ENCODE measurements at regions not wholly inside any gene's neighbourhood (a gene's known extent, or its start where the extent isn't known, plus 50 kb on each side); places are given as distances from the start of the nearest gene placed in this dataset.
A peak's percentile ranks its signal among the peaks of the same experiment; 100 is the strongest.

GRCh38 chr18:10230072-10230471 lies 224.4 kb upstream of the APCDD1 start:
- peak in 1 of 5 donors; percentile 25 for DNase-seq

- DNase-seq, result no peak
Measured at GRCh38 chr18:10231220-10231619, 223.2 kb upstream of the APCDD1 start.

- no peak for DNase-seq
Measured at GRCh38 chr18:10232062-10232461, 222.4 kb upstream of the APCDD1 start.

- no peak for DNase-seq
Measured at GRCh38 chr18:10233082-10233875, 221.2 kb upstream of the APCDD1 start.

- DNase-seq, result no peak
Measured at GRCh38 chr18:10234281-10234680, 220.2 kb upstream of the APCDD1 start.

GRCh38 chr18:10234912-10235660 lies 219.3 kb upstream of the APCDD1 start:
- no peak for DNase-seq

GRCh38 chr18:10235661-10235952 lies 218.8 kb upstream of the APCDD1 start:
- DNase-seq, result no peak

GRCh38 chr18:10239103-10239502 lies 215.3 kb upstream of the APCDD1 start:
- DNase-seq, result no peak

GRCh38 chr18:10239991-10240634 lies 214.3 kb upstream of the APCDD1 start:
- DNase-seq, result no peak

- no peak for DNase-seq
Measured at GRCh38 chr18:10240973-10241372, 213.5 kb upstream of the APCDD1 start.

GRCh38 chr18:10241579-10241978 lies 212.9 kb upstream of the APCDD1 start:
- no peak for DNase-seq

GRCh38 chr18:10242936-10243680 lies 211.3 kb upstream of the APCDD1 start:
- no peak for DNase-seq

GRCh38 chr18:10244341-10244740 lies 210.1 kb upstream of the APCDD1 start:
- DNase-seq, result no peak

GRCh38 chr18:10245031-10245845 lies 209.2 kb upstream of the APCDD1 start:
- DNase-seq, result no peak

GRCh38 chr18:10245846-10246175 lies 208.6 kb upstream of the APCDD1 start:
- DNase-seq, result no peak

- DNase-seq, result no peak
Measured at GRCh38 chr18:10247021-10247741, 207.3 kb upstream of the APCDD1 start.

GRCh38 chr18:10247742-10248082 lies 206.7 kb upstream of the APCDD1 start:
- DNase-seq, result no peak

- no peak for DNase-seq
Measured at GRCh38 chr18:10248738-10249137, 205.7 kb upstream of the APCDD1 start.

GRCh38 chr18:10249270-10249669 lies 205.2 kb upstream of the APCDD1 start:
- DNase-seq, result no peak

- no peak for DNase-seq
Measured at GRCh38 chr18:10249801-10250200, 204.6 kb upstream of the APCDD1 start.

- no peak for DNase-seq
Measured at GRCh38 chr18:10252494-10252893, 201.9 kb upstream of the APCDD1 start.

Data from T-helper 1 cell (primary cell).